Effector memory CD8-positive, alpha-beta T cell (primary cell): ENCODE measurements at regions not wholly inside any gene's neighbourhood (a gene's known extent, or its start where the extent isn't known, plus 50 kb on each side); places are given as distances from the start of the nearest gene placed in this dataset.
"Not testable (repeated sequence)": the region's sequence is repeated elsewhere in the genome, so short reads cannot be mapped to it uniquely, and the experiment has no call there.

Experiments used
- ATAC-seq: fragments of 150-1000 bp; cut with Tn5 transposase; replicated peaks from 2 replicates; pipeline ENCODE4 v1.10.0; 2021; ENCODE audit warnings: mild to moderate bottlenecking, moderate library complexity
- DNase-seq, 3 experiments: peaks; one replicate each; pipeline ENCODE4 v3.0.0; 2021
- H3K27ac Mint-ChIP-seq, 2 donors: one replicate each; pipeline ENCODE4 v1.8.0; 2022; ENCODE audit warnings: mild to moderate bottlenecking in 2 of 2, mixed read lengths in 2 of 2, moderate library complexity in 2 of 2
- H3K27me3 Mint-ChIP-seq, 2 donors: one replicate each; pipeline ENCODE4 v1.8.0; 2022; ENCODE audit warnings: mixed read lengths in 2 of 2
- H3K36me3 Mint-ChIP-seq: one replicate; pipeline ENCODE4 v1.8.0; 2022; ENCODE audit warnings: mild to moderate bottlenecking, moderate library complexity, mixed read lengths; ENCODE audit not compliant: insufficient read depth
- H3K4me1 Mint-ChIP-seq, 2 donors: one replicate each; pipeline ENCODE4 v1.8.0; 2022; ENCODE audit warnings: low read depth in 2 of 2, mixed read lengths in 2 of 2
- H3K4me3 Mint-ChIP-seq, 2 donors: one replicate each; pipeline ENCODE4 v1.8.0; 2022; ENCODE audit warnings: mild to moderate bottlenecking in 2 of 2, mixed read lengths in 2 of 2, moderate library complexity in 2 of 2
- H3K9me3 Mint-ChIP-seq, 2 donors: one replicate each; pipeline ENCODE4 v1.8.0; 2022; ENCODE audit warnings: mixed read lengths in 2 of 2

DNA sequence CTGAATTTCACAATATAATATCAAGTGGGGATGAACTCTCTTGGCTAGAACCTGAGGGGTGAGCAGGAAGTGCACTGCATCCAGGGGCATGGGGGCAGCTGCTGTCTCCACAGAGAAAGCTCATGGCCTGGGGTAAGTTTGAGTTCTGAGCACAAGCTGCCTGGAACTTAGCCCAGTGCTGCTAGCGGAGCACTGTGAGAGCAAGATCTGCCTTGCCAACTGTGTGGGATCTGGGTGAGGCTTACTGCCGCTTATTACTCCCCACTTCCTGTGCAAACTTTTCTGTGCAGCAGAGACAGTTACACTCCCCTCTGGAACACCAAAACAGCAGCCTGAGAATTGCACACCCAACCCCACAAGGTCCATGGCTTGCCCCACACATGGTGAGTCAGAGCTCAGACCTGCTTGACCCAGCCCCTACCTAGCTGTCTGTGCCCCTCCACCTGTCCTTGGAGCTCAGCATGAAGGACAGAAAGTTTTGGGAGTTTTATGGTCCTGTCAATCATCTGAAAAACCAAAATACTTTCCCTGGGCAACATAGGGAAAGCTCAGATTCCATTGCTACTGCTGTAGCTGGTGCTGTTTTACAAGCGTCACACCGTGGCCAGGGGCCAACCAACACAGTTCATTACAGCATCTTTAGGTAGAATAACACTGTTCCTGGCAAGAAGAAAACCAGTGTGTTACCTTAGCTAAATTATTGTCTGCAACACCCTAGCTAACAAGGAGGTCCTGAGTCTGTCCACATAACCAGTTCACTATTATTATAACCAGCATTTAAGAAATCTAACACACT is 762.1 kb upstream of the NEGR1 start:
- no peak for DNase-seq
- Mint-ChIP-seq H3K9me3 (peaks cover 5 to 11% of the 10 kb centered on the region in 2 donors), H3K4me3 (no peak overlapping the region), H3K27ac (no peak overlapping the region), H3K36me3 (no peaks in the 10 kb centered on the region), H3K27me3 (no peaks in the 10 kb centered on the region), H3K4me1 (no peaks in the 10 kb centered on the region)
- no peak for ATAC-seq

- peaks cover 8 to 11% of the 10 kb centered on the region in 2 donors for H3K9me3 Mint-ChIP-seq
- no peaks in the 10 kb centered on the region for H3K27me3 Mint-ChIP-seq
- H3K4me1 Mint-ChIP-seq: no peaks in the 10 kb centered on the region
- no peak overlapping the region for H3K4me3 Mint-ChIP-seq
- no peaks in the 10 kb centered on the region for H3K36me3 Mint-ChIP-seq
- DNase-seq (no peak), ATAC-seq (no peak)
- H3K27ac Mint-ChIP-seq: no peak overlapping the region
Observed at GRCh38 chr1:73042403-73042802, 760.1 kb upstream of the NEGR1 start.

DNA sequence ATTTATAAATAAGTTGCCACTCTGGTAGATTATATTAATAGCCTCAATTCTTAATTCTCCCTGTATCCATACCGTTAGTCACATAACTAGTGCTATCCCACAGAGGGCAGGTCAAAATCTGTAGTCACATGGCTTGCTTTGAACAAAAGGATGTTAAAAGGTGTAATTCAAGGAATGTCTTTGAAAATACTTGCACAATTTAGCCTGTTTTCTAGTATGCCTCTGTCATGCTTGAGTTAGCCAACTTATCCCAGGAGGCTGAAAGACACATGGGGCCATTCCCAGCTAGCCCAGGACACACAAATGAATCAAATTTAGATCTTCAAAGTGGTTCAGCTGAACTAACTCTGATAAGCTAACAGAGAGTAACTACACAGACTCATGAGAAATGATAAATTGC is 758.5 kb upstream of the NEGR1 start:
- Mint-ChIP-seq H3K36me3 (no peaks in the 10 kb centered on the region), H3K9me3 (peaks cover 8 to 11% of the 10 kb centered on the region in 2 donors), H3K27ac (no peak overlapping the region), H3K4me3 (no peak overlapping the region), H3K27me3 (no peaks in the 10 kb centered on the region), H3K4me1 (no peaks in the 10 kb centered on the region)
- ATAC-seq (no peak), DNase-seq (no peak)

GRCh38 chr1:73034271-73034670 is 751.9 kb upstream of the NEGR1 start:
- no peaks in the 10 kb centered on the region for H3K36me3 Mint-ChIP-seq
- H3K9me3 Mint-ChIP-seq: peaks cover 6 to 11% of the 10 kb centered on the region in 2 donors
- DNase-seq: no peak
- H3K4me3 Mint-ChIP-seq: no peak overlapping the region
- ATAC-seq: no peak
- H3K27me3 Mint-ChIP-seq: no peaks in the 10 kb centered on the region
- H3K27ac Mint-ChIP-seq: no peak overlapping the region
- H3K4me1 Mint-ChIP-seq: no peaks in the 10 kb centered on the region

GRCh38 chr1:73033640-73034039 is 751.3 kb upstream of the NEGR1 start:
- Mint-ChIP-seq H3K4me1 (no peaks in the 10 kb centered on the region), H3K9me3 (peaks cover 0 to 8% of the 10 kb centered on the region in 2 donors), H3K27ac (no peak overlapping the region), H3K36me3 (no peaks in the 10 kb centered on the region), H3K27me3 (no peaks in the 10 kb centered on the region), H3K4me3 (no peak overlapping the region)
- ATAC-seq (no peak), DNase-seq (no peak)

DNA sequence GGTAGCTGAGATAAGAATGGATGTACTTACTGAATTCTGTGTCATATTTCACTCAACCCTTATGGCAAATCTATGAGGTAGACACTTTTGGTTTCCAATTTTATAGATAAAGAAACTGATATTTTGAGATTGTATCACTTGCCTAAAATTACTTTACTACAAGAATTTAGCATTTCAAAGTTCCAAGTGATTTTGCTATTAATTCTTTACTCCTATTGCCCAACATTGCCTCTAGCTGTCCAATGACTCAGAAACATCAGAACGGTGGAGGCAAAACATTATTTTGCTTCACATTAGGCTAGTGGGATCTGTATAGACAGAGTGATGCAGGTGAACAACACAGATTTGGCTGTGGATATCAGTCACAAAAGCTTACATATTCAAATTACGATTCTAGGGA is 747.2 kb upstream of the NEGR1 start:
- no peaks in the 10 kb centered on the region for H3K36me3 Mint-ChIP-seq
- no peak for DNase-seq
- H3K9me3 Mint-ChIP-seq: peaks cover 0 to 5% of the 10 kb centered on the region in 2 donors
- no peak overlapping the region for H3K27ac Mint-ChIP-seq
- no peak overlapping the region for H3K4me3 Mint-ChIP-seq
- no peak for ATAC-seq
- H3K27me3 Mint-ChIP-seq: no peaks in the 10 kb centered on the region
- no peaks in the 10 kb centered on the region for H3K4me1 Mint-ChIP-seq

GRCh38 chr1:73026114-73026513 is 743.8 kb upstream of the NEGR1 start:
- Mint-ChIP-seq H3K36me3 (no peaks in the 10 kb centered on the region), H3K4me3 (no peak overlapping the region), H3K4me1 (no peaks in the 10 kb centered on the region), H3K27me3 (no peaks in the 10 kb centered on the region), H3K27ac (no peak overlapping the region), H3K9me3 (peaks cover 0 to 3% of the 10 kb centered on the region in 2 donors)
- ATAC-seq (no peak), DNase-seq (no peak)

DNA sequence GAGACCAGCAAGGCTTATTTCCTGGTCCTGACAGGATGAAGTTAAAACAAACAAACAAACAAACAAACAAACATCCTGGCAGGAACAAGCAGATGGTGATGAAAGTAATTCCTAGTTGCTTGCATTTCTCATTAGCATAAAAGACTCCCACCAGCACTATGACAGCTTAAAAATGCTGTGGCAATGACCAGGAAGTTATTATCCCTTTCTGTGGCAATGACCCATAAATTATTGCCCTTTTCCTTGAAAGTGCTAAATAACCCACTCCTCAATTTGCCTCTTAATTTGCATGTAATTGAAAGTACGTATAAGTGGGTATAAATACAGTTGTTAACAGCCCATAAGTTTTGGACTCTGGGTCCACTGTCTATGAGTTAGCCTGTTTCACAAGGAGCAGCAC is 727.6 kb upstream of the NEGR1 start:
- Mint-ChIP-seq H3K9me3 (peaks cover 5 to 17% of the 10 kb centered on the region in 2 donors), H3K27ac (no peak overlapping the region), H3K4me1 (no peaks in the 10 kb centered on the region), H3K36me3 (no peaks in the 10 kb centered on the region), H3K27me3 (no peaks in the 10 kb centered on the region), H3K4me3 (no peak overlapping the region)
- DNase-seq (no peak), ATAC-seq (no peak)

DNA sequence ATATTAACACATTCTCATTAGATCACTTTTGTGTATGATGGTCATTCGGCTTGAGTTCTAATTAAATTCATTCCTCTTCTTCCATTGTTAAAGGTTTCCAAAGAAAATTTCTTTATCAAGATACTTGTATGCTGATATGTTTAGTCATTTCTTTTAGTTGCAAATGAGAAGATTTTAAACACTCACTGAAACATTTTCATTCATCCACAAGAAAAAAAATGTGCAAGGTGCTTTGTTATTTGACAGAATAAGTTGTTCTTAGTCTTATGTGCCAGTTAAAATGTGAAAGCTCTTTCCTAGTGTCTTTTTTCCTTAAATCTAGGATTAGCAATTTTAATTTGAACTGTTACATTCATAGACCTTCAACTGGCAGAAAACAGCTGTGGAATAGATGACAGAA is 727.0 kb upstream of the NEGR1 start:
- H3K9me3 Mint-ChIP-seq: peaks cover 5 to 17% of the 10 kb centered on the region in 2 donors
- no peaks in the 10 kb centered on the region for H3K36me3 Mint-ChIP-seq
- no peak overlapping the region for H3K4me3 Mint-ChIP-seq
- no peak for ATAC-seq
- H3K27ac Mint-ChIP-seq: no peak overlapping the region
- no peaks in the 10 kb centered on the region for H3K27me3 Mint-ChIP-seq
- H3K4me1 Mint-ChIP-seq: no peaks in the 10 kb centered on the region
- DNase-seq: no peak

DNA sequence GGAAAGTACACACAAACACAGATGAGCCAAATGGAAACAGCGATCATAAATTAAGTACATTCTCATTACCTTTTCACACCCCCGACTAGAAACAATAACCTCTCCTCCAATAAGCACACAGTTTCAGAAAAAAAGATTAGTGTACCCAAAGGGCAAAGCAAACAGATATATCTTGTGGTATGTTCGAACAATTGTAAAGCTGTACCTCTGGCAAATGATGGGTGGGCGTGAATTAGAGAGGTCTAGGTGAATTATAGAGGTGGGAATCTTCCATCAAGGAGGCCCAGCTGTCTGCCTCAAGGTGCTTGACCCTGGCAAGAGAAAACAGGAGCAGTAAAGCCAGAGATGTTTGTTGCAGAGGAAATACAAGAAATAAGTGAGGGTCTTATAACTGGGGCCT is 715.3 kb upstream of the NEGR1 start:
- H3K9me3 Mint-ChIP-seq: peaks cover 7 to 16% of the 10 kb centered on the region in 2 donors
- H3K27me3 Mint-ChIP-seq: no peaks in the 10 kb centered on the region
- no peaks in the 10 kb centered on the region for H3K4me1 Mint-ChIP-seq
- H3K27ac Mint-ChIP-seq: no peak overlapping the region
- DNase-seq: no peak
- ATAC-seq: no peak
- H3K36me3 Mint-ChIP-seq: no peaks in the 10 kb centered on the region
- no peak overlapping the region for H3K4me3 Mint-ChIP-seq

DNA sequence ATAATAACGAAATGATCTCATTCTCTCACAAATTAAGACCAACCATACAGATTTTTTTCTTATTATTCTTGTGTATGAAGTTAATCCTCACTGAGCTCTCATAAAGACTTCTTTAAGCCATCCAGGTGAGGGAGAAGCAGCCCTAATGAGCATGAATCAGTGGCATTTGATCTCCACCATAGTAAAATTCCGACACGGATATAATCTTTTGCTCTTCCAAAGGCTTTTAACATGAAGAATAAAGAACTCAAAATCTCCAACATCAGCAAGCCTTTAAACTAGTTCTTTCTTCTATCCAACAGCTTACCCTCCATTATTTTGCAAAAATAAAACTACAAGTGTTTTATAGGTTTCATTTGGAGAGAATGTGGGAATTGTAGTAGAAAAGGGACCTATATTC is 714.7 kb upstream of the NEGR1 start:
- no peaks in the 10 kb centered on the region for H3K27me3 Mint-ChIP-seq
- no peaks in the 10 kb centered on the region for H3K4me1 Mint-ChIP-seq
- ATAC-seq: no peak
- peaks cover 10 to 21% of the 10 kb centered on the region in 2 donors for H3K9me3 Mint-ChIP-seq
- H3K27ac Mint-ChIP-seq: no peak overlapping the region
- H3K4me3 Mint-ChIP-seq: no peak overlapping the region
- H3K36me3 Mint-ChIP-seq: no peaks in the 10 kb centered on the region
- DNase-seq: no peak

DNA sequence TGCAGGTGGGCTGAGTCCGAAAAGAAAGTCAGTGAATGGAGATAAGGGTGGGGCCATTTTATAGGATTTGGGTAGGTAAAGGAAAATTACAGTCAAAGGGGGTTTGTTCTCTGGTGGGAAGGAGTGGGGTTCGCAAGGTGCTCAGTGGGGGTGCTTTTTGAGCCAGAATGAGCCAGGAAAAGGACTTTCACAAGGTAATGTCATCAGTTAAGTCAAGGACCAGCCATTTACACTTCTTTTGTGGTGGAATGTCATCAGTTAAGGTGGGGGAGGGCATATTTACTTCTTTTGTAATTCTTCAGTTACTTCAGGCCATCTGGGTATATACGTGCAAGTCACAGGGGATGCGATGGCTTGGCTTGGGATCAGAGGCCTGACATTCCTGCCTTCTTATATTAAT is 705.5 kb upstream of the NEGR1 start:
- not testable (repeated sequence) for H3K4me1 Mint-ChIP-seq, H3K27ac Mint-ChIP-seq, DNase-seq, H3K27me3 Mint-ChIP-seq, H3K4me3 Mint-ChIP-seq, H3K36me3 Mint-ChIP-seq, ATAC-seq
- peaks cover 31 to 74% of the 10 kb centered on the region in 2 donors for H3K9me3 Mint-ChIP-seq

DNA sequence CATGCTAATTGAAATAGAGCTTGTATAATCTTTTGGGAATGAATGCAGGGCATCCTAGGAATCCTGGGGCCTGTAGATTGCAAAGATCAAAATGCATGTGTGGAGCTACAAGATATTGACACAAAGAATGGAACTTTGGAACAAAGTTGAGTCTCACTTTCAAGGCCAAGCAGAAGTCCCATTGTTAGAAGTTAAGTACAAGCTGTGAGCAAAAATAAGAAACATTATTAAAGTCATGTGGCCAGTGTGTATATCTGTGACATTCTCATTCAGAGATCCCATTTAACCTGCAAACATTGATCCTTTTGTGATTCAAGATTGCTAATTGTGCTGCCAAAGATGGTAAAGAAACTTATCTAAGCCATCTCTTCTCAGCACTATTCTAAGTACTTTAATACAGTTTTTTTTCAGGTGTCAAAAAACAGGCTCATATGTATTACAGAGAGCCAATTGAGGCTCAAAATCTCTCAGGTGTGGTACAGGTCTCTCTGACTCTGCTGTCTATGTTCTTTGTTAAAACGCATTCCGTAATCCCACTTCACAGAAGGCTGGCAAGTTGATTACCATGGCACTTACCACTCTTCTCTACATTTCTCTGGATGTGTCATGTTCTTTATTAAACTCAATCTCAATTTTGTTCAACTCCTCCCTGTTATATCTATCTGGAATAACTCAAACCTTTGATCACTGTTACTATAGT is 704.4 kb upstream of the NEGR1 start:
- no peaks in the 10 kb centered on the region for H3K36me3 Mint-ChIP-seq
- no peaks in the 10 kb centered on the region for H3K27me3 Mint-ChIP-seq
- ATAC-seq: no peak
- H3K9me3 Mint-ChIP-seq: peaks cover 27 to 71% of the 10 kb centered on the region in 2 donors
- H3K4me3 Mint-ChIP-seq: no peak overlapping the region
- no peaks in the 10 kb centered on the region for H3K4me1 Mint-ChIP-seq
- no peak overlapping the region for H3K27ac Mint-ChIP-seq
- DNase-seq: no peak

- DNase-seq, ATAC-seq, H3K4me3 Mint-ChIP-seq, H3K4me1 Mint-ChIP-seq, H3K27ac Mint-ChIP-seq, H3K27me3 Mint-ChIP-seq, H3K36me3 Mint-ChIP-seq: not testable (repeated sequence)
- peaks cover 25 to 63% of the 10 kb centered on the region in 2 donors for H3K9me3 Mint-ChIP-seq
Observed at GRCh38 chr1:72985024-72985423, 702.7 kb upstream of the NEGR1 start.
